Stomach (tissue), 4 donors: ENCODE measurements at regions not wholly inside any gene's neighbourhood (a gene's known extent, or its start where the extent isn't known, plus 50 kb on each side); places are given as distances from the start of the nearest gene placed in this dataset.
"Not testable (repeated sequence)": the region's sequence is repeated elsewhere in the genome, so short reads cannot be mapped to it uniquely, and the experiment has no call there.

ENCODE experiments used
- EP300 ChIP-seq: sonication (generic); formaldehyde crosslinking; IDR thresholded peaks from one replicate; pipeline ENCODE4 v1.6.1; 2017; ENCODE audit warnings: antibody characterized with exemption
- POLR2A ChIP-seq, 4 donors: fragments of 450-650 bp; IDR thresholded peaks; one replicate each; pipeline ENCODE4 v1.6.1; 2016; ENCODE audit warnings: antibody characterized with exemption in 4 of 4, control low read depth in 2 of 4, mild to moderate bottlenecking in 1 of 4, moderate library complexity in 1 of 4
- POLR2AphosphoS5 ChIP-seq, 3 donors: sonication (generic); formaldehyde crosslinking; IDR thresholded peaks; one replicate each; pipeline ENCODE4 v1.6.1; 2016; ENCODE audit warnings: antibody characterized with exemption in 3 of 3

DNA sequence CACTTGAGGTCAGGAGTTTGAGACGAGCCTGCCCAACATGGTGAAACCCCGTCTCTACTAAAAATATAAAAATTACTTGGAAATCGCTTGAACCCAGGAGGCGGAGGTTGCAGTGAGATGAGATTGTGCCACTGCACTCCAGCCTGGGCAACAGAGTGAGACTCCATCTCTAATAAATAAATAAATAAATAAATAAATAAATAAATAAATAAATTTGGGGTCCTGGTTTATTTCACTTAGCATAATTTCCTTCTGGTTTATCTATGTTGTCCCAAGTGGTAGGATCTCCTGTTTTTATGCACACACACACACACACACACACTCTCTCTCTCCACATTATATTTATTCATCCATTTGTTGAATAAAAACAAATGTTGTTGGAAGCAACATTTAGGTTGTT is 58.4 kb upstream of the HAND1 start:
- TF ChIP-seq POLR2A (IDR thresholded peaks at IDR 0.05); EP300; POLR2AphosphoS5 (IDR thresholded peaks at IDR 0.05): not testable (repeated sequence)
